Activated CD8-positive, alpha-beta memory T cell treated with anti-CD3 and anti-CD28 coated beads, Interleukin-2, amount 50 U/mL, for 48 hours (primary cell): ENCODE measurements at regions not wholly inside any gene's neighbourhood (a gene's known extent, or its start where the extent isn't known, plus 50 kb on each side); places are given as distances from the start of the nearest gene placed in this dataset.
"Not testable (repeated sequence)": the region's sequence is repeated elsewhere in the genome, so short reads cannot be mapped to it uniquely, and the experiment has no call there.

Experiments
- DNase-seq: peaks from one replicate; pipeline ENCODE4 v3.0.0-alpha.2; 2020

DNA sequence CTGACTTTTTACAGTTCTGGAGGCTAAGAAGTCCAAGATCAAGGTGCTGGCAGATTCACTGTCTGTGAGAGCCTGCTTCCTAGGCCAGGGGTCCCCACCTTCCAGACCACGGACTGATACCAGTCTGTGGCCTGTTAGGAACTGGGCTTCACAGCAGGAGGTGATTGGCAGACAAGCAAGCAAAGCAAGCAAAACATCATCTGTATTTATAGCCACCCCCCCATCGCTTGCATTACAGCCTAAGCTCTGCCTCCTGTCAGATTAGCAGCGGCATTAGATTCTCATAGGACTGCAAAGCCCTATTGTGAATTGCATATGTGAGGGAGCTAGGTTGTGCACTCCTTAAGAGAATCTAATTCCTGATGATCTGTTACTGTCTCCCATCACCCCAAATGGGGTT lies 194.7 kb upstream of the THRB start:
- DNase-seq = no peak

DNA sequence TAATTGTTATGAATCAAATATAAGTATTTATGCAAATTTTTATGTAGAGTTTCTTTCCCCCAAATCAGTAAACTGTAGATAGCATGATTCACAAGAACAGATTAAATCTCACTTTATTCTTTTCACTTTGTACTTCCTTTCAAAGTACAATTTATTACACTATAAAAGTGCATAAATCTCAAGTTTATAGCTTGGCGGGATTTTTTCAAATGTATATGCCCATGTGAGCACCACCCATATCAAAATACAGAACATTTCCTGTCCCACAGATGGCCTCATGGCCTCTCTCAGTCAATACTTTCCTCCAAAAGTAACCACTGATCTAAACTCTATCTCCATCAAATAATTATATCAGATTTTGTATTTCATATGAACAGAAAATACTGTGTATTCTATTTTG lies 196.1 kb upstream of the THRB start:
- no peak for DNase-seq

DNA sequence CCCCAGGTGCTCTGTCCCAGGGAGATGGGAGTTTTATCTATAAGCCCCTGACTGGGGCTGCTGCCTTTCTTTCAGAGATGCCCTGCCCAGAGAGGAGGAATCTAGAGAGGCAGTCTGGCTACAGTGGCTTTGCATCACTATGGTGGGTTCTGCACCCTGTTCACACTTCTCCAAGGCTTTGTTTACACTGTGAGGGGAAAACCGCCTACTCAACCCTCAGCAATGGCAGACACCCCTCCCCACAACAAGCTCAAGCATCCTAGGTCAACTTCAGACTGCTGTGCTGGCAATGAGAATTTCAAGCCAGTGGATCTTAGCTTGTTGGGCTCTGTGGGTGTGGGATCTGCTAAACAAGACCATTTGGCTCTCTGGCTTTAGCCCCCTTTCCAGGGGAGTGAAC lies 204.4 kb upstream of the THRB start:
- not testable (repeated sequence) for DNase-seq

DNA sequence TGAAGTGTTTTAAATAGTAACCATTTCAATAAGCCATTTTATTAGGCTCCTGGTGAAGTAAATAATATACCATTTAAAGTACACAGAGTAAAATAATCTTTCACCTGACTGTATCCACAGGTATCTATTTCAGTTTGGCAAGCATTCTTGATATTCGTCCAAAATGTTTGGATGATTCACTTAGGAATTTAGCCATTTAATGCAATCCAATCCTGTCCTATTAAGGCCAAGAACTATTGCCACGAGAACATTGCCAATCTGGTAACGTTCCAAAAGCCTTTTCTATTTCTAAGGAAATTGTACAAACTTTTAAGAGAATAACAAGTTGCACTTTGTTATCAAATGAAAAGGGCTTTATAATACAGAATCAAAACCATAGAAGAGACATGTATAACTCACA lies 209.8 kb upstream of the THRB start:
- no peak for DNase-seq

DNA sequence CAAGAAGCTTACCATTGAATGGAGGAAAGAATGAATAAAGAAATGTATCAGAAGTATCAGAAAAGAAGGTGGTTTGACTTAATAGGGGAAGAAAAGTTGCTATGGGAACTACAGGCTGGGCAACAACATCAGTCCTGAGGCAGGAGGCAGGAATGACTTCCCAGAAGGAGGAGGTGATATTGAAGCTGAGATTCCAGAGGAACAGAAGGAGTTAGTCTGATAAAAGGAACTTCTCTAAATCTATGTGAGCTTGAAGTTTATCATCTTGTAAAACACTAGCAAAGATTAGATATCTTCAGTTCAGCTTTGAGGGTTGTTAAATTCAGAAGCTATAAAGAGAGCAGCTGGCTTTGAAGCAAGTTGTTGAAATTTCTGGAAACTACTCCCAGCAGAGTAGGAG lies 213.3 kb upstream of the THRB start:
- no peak for DNase-seq

DNA sequence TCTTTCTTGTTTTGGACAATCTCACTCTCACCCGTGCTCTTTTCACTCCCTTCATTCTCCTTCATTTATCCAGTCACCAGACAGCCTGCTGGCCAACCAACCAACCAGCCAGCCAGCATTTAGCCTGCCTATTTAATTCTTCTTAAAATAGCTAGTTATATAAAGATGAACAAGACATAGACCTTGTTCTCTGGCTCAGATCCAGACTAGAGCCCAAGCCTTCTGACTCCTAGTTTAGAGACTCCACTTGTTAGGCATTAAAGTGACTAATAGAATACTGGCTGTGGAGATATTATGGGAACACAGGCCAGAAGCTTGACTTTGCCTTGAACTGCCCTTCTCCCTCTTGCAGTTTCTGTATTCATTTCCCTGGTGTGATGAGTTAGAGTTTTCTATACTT lies 215.3 kb upstream of the THRB start:
- DNase-seq = no peak

DNA sequence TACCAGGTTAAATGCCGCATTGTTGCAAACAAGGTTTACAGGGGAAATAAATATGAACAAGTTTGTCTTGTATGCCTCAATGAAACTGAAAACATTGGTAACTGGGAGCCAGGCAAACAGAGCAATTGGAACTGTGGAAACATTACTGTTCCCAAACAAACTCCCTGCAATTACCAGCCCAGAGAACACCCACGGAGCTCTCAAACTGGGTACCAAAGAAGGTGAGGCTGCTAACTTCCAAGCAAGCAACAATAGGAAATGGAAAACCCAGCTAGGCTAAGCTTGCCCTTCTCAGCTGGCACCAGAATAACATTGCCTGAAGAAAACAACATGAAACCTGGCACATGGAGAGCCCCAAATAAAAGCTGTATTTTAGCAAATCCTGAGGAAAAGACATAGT lies 218.9 kb upstream of the THRB start:
- DNase-seq = no peak

DNA sequence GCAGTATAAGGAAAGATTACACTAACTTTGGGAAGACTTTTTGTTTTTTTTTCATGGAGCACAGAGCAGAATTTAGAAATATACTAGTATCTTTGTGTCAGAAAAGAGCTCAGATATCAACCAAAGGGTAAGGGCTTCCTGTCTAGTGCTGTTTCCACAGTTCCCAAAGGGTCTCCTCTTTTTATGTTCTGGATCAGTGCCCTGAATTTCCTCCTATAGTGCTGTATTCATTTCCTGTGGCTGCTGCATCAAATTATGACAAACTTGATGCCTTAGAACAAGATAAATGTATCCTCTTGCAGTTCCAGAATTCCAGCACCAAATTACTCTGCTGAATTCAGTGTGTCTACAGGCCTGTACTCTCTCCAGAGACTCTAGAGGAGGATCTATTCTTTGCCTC lies 219.8 kb upstream of the THRB start:
- DNase-seq = no peak

DNA sequence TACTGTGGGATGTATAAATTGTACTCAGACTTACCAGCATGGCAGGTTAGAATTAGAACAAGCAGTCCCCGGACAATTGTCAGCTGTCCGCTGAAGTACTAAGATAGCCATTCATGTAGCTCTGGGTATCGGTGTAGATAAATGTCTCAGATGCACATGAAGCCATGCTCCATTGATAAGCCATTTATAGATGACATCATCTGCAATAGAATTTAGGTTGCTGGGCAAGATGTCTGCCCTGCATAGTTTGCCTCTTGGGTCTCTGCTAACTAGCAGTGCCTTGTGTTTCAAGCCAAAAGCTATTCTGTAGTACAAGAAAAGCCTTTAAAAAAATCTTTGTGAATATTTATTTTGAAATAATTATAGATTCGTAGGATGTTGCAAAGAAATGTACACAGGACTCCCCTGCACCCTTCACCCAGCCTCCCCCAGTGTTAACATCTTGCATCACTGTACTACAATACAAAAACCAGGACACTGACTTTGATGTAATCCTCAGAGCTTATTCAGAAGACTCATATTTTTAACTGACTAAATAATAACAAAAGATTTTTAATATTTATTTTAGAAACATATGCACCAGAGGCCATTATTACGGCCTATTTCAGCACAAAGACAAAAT lies 220.6 kb upstream of the THRB start:
- DNase-seq = no peak

DNA sequence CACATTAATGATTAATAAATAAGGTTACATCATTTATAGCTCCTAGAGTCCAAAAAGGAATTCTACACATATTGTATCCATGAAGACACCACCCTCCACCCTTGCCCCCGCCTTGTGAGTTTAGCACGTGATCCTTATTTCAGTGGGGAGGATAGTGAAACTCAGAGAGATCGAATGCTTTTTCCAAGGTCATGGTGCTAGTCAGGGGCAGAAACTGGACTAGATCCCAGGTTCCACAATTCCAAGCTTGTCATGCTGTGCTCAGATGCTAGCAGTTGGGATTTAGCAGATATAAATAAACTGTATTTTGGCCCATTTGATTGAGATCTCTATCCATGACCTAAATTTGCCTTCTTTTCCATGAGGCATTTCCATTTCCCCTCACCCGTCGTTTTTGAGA lies 227.4 kb upstream of the THRB start:
- DNase-seq = no peak

DNA sequence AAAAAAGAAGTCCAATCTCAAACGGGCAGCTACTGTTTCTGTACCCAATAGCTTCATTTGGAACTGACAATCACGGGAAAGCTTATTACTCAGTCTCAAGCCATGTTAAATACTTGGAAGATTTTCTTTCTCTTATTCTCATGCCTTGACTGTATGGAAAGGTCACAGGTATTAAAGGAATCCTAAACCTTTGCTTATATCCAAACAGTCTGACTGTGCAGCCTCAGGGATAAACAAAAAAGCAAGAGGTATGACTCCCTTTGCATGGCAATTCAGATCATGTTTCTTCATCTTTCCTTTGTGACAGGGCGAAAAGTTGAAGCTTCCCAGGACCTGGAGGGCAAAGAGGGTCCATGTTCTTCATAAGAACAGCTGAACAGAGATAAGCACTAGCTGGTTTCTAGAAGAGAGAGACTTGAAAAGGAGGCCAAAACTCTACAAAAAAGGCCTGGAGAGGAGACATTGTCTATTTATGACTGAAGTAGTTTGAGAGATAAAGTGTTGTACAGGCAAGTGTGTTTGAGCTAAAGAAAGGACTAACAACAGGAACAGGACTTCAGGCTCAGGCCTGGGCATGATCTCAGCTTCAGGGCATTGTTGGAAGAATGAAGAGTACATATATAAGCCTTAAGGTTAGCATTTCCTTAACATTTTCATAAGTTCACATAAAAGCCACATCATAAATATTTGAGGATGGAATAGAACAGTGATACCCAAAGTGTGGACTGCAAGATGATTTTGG lies 231.0 kb upstream of the THRB start:
- no peak for DNase-seq

DNA sequence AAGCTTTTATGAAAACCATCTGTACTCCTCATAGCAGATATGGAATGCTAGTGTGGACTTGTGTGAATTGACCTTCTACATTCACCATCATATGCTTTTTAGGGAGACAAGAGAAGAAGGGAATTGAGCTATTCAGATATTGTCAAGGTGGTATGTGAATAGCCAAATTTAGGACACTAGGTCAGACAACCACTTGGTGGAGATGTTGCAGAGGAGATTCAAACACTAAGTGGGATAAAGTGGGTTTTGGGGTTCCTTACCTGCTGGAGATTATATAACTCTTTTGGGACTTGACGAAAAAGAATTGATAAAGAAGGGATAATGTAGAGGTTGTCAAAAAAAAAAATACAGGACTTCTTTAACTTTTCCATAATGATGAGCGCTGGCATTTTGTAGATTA lies 231.8 kb upstream of the THRB start:
- no peak for DNase-seq

DNA sequence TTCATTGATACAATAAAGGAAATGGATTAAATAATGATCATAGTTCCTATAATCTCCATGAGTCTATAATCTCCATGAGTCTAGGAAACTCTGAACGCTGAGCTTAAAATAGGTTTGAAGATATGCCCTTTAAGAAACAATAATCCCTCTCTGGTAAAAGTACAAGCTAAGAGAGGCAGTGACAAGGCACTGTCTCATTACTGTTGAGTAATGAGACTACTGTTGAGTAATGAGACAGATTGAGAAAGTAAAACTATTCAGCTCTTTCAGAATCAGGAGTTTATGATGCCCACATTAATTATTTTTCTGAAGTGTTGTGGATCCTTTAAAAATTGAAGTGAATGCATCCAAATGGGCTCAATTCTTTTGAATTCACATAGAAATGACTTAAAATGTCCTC lies 235.5 kb upstream of the THRB start:
- no peak for DNase-seq

DNA sequence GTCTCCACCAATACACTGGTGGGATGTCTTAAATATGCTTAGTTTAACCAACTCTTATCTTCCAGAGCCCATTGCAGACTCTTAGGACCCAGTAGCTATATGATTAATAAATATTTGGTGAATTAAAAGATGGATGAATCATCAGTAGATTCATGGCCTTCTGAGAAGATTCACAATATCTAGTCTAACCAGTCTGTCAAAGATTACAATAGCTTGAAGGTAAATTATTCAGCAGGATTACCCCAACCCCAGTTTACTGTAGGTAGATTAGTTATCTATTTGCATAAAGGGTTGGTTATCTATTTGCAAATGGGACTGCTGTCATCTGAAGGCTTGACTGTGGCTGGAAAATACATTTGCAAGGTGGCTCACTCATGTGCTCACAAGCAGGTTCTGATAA lies 239.4 kb upstream of the THRB start:
- DNase-seq = no peak

DNA sequence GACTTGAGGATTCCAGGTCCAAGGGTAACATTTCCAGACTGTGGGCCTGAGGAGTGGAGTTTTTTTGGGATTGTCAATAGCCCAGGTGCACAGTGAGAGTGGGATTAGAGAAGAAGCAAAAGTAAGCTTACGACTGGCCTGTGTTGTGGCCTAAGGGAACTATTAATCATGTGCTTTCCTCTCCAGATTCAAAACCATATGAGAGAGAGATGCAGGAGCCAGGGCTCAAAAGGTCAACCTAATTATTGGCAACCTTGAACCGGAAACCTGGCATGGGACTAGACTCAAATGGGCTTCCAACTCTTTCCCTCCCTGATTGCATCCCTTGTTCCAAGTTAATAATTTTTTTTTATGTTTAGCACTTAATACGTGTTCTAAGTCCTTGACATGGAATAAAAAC lies 242.1 kb upstream of the THRB start:
- no peak for DNase-seq

DNA sequence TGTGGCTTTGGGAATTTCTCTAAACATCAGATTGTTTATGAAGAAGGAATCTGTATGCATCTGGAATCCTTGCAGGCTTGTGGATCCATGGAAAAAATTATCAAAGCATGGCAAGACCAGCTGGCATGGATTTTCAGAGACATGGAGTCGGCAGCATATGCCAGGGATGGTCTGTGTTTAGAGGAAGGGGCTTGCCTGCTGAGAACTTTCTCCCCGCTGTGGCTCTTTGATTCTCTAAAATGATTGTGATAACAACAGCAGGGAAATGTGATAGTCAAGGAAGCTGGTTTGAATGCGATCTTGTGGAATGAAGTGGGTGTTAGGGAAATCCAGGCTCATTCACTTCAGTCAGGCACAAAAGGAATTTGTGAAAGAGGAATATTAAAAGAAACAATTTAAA lies 245.7 kb upstream of the THRB start:
- DNase-seq = no peak

DNA sequence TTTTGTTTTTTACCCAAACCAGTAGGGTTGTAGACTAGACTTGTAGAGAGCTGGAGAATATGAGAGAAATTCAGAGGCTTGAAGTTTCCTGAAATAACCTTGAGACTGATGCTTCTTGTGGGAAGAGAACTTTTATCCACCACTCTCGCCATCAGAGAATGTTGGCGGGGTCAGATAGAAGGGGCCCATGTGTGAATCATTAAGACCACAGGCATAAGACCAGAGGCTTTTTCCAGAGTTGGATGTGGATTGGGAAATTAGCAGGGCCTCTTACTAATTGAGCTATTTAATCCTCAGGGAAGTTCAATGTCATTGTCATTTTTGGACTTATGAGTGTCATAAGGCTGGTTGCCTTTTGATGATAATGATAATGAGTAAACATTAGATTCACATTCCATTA lies 246.9 kb upstream of the THRB start:
- no peak for DNase-seq

DNA sequence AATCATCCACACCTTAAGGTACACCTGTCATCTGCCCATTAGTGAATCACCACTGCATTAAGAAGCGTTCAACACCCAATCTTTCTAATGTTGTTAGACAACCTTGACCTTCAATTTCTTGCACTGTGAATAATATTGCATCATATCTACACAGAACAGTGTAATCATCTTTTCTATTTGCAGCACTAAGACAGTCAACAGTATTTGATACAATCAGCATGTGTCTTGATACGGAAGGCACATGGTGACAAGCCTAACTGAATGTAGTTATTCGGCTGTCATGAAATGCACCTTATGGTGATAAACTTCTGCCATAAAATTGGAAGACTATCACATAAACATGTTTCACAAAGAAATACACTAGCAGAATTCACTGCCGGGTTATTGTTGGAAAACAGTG lies 253.9 kb upstream of the THRB start:
- no peak for DNase-seq

DNA sequence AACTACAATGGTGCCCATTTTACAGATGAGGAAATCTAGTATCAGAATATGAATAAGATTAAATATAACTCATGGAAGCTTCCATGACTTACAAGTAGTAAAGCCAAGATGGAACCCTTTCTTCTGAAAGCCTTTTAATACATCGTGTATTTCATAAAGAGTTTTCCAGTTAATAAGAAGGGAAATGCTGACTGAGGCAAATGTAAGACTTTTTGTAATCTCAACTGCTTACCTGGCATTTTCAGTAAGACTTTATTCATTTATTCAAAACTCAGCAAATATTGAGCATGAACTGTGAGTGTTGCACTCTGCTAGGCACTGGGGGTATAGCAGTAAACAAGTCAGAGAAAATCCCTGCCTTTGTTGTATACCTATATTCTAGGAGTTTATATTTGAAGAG lies 256.4 kb upstream of the THRB start:
- no peak for DNase-seq

DNA sequence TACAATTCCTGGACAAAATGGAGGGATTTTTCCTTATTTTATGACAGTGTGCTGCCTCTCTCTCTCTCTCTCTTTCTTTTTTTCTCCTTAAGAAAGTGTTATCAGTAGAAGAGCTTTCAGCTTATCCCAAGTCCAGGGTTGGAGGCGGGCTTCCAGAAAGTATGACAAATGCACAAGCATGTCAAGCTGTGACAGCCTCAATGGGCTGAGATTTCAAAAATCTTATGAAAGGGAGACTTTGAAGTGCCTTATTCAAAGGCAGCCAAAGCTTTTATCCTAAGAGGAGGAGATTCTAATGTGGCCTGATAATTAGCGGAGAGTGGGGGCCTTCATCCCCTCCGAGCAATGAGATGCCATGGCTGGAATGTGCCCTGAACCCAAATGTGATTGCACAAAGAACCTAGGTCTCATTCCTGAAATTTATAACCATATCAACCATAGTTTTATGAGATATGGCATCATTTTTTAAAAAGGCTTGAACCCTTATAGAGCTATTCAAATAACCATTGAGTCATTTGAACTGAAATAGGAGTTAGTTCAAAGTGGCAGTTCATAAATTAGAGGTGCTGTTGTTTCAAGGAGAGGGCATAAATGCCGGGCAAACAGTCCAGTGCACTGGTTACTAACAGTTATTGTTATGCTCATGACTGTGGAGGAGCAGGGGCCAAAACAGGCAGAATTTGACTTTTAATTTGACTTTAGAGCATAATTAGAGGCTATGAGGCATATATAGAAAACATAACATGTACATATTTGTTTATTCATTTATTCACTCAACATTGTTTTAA lies 261.6 kb upstream of the THRB start:
- DNase-seq = no peak

DNA sequence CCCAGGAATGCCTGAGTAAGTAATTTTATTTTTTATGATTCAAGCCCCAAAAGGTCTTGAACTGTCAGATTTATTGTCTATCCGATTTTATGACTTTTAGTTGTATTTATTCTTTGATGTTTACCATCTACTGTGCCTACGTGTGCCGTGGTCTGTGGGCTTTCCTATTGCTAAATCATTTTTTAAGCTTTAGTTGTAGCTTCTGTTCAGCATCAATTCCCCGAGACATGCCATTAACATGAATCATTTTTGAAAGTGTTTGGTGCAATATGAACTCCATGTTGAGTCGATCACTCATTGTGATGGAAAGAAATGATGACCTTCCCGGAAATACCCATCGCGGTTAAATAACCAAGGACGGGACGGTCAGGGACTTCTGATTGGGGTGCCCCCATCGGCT lies 268.7 kb upstream of the THRB start:
- DNase-seq = no peak

DNA sequence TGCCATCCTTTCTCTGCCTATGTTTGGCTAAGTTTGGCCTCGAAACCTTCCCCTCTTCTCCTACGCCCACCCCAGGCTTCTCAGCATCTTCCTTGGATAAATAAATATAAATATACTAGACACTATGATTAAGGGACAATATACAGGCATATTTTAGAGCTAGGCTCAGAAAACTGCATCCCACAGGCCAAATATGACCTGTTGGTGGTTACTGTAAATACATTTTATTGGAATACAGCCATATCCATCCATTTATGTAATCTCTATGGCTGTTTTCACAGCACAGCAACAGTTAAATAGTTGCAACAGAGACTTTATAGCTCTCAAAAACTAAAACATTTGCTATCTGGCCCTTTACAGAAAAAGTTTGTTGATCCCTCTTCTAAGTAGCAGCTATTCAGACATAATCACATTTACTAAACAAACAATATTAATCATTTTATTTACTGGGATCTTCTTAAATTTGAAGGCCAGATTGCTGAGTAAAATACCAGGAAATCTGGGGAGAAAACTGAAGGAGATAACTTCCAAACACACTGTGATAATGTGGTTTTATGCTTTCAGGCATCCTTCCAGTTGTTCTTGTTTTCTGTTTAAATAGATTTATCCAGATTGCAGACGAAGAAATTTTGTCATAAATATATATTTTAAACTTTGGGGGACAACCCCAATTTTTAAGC lies 269.7 kb upstream of the THRB start:
- DNase-seq = no peak

DNA sequence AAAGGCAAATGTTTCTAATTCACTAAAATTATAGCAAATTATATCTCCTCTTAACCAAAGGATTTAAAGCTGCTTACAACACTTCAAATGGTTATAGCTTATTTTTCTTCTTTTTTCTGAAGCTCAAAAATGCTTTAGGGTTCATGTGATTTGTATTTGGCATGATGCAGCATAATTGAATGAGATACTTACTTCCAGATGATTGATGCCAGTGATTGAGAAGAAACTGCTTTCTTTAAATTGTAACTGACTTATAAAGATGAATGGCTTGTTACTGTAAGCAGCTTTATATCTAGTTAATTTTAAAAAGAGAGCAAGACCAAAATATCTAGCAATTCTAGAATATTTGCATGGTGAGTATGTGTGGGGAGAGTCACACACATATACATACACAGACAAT lies 270.7 kb upstream of the THRB start:
- no peak for DNase-seq

DNA sequence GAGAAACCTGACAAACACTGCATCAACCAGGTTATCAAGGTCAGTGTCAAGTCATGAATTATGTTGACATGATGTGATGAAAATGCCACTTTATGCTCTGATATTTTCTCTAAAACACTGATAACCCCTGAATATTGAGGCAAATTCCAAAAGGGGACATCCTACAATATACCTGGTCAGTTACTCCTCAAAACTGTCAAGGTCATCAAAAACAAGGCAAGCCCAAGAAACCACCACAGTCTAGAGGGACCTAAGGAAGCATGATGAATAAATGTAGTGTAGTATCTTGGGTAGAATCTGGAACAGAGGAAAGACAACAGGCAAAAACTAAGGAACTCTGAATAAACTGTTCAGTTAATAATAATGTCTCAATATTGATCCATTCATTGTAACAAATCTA lies 275.3 kb upstream of the THRB start:
- no peak for DNase-seq
